MCF 10A (cell line): ENCODE measurements at regions not wholly inside any gene's neighbourhood (a gene's known extent, or its start where the extent isn't known, plus 50 kb on each side); places are given as distances from the start of the nearest gene placed in this dataset.

Experiments used
- BruUV-seq: library from RNA; stranded (reverse); fragments of 400-500 nt; replicated peaks from 2 replicates; lab custom pipeline; 2021; lab: Mats Ljungman, UMichigan
- CTCF ChIA-PET: fragments of 300-600 bp; sonication (Branson Sonifier 250); formaldehyde crosslinking; extraction: SDS; loops from one replicate; lab custom pipeline; 2021; ENCODE audit warnings: antibody characterized with exemption, inconsistent platforms; lab: Yijun Ruan, JAX
- POLR2A ChIA-PET: fragments of 300-600, 350-650 bp; sonication (Branson Sonifier 250); formaldehyde crosslinking; extraction: SDS; loops from one replicate; lab custom pipeline; 2020; ENCODE audit warnings: antibody characterized with exemption, inconsistent platforms; lab: Yijun Ruan, JAX
- DNase-seq: peaks from one replicate; pipeline ENCODE4 v3.0.0-alpha.2; 2018; ENCODE audit not compliant: unreplicated experiment
- H3K27ac Mint-ChIP-seq: one replicate; pipeline ENCODE4 v1.8.0; 2022; ENCODE audit warnings: mild to moderate bottlenecking, low read depth, mixed read lengths; ENCODE audit not compliant: unreplicated experiment
- H3K27me3 Mint-ChIP-seq: one replicate; pipeline ENCODE4 v1.8.0; 2022; ENCODE audit warnings: mixed read lengths; ENCODE audit not compliant: insufficient read depth, unreplicated experiment
- H3K36me3 Mint-ChIP-seq: one replicate; pipeline ENCODE4 v1.8.0; 2022; ENCODE audit warnings: mild to moderate bottlenecking, moderate library complexity, mixed read lengths; ENCODE audit not compliant: insufficient read depth, unreplicated experiment
- H3K4me1 Mint-ChIP-seq: one replicate; pipeline ENCODE4 v1.8.0; 2022; ENCODE audit warnings: mixed read lengths; ENCODE audit not compliant: insufficient read depth, unreplicated experiment
- H3K4me3 Mint-ChIP-seq: one replicate; pipeline ENCODE4 v1.8.0; 2022; ENCODE audit warnings: mild to moderate bottlenecking, moderate library complexity, mixed read lengths; ENCODE audit not compliant: unreplicated experiment
- H3K9me3 Mint-ChIP-seq: one replicate; pipeline ENCODE4 v1.8.0; 2022; ENCODE audit warnings: mixed read lengths; ENCODE audit not compliant: unreplicated experiment
- CTCF ChIP-seq: fragments of 200-600 bp; IDR thresholded peaks from one replicate; pipeline ENCODE4 v1.8.0; 2022; ENCODE audit warnings: antibody characterized with exemption, mild to moderate bottlenecking; ENCODE audit not compliant: unreplicated experiment
- intact Hi-C: fragments of 100-400 bp; cut with micrococcal nuclease; formaldehyde crosslinking; loops from 2 replicates; pipeline ENCODE4 v1.14.1; 2022

- DNase-seq: no peak
- H3K4me1 Mint-ChIP-seq: peaks cover 26% of the 10 kb centered on the region
- ChIA-PET CTCF (no interaction called here), POLR2A (no interaction called here)
- H3K9me3 Mint-ChIP-seq: no peaks in the 10 kb centered on the region
- H3K27ac Mint-ChIP-seq: no peak overlapping the region
- no TSS peak for BruUV-seq
- no peak overlapping the region for H3K4me3 Mint-ChIP-seq
- H3K27me3 Mint-ChIP-seq: no peaks in the 10 kb centered on the region
- intact Hi-C loops: no loop called here
- H3K36me3 Mint-ChIP-seq: no peaks in the 10 kb centered on the region
- TF ChIP-seq CTCF: no peak
Observed at GRCh38 chr6:105795913-105796517, 290.1 kb upstream of the PRDM1 start.

GRCh38 chr6:105795366-105795765 is 290.8 kb upstream of the PRDM1 start:
- no TSS peak for BruUV-seq
- ChIA-PET CTCF (interaction anchor here (0.6 kb wide), 1 partner anchor 311 kb away, joined by 4 read pairs; no protein-coding TSS in a partner anchor), POLR2A (no interaction called here)
- Mint-ChIP-seq H3K36me3 (no peaks in the 10 kb centered on the region), H3K9me3 (no peaks in the 10 kb centered on the region), H3K4me3 (no peak overlapping the region), H3K27me3 (no peaks in the 10 kb centered on the region), H3K27ac (no peak overlapping the region), H3K4me1 (peaks cover 26% of the 10 kb centered on the region)
- intact Hi-C loops: no loop called here
- no peak for TF ChIP-seq CTCF
- no peak for DNase-seq

DNA sequence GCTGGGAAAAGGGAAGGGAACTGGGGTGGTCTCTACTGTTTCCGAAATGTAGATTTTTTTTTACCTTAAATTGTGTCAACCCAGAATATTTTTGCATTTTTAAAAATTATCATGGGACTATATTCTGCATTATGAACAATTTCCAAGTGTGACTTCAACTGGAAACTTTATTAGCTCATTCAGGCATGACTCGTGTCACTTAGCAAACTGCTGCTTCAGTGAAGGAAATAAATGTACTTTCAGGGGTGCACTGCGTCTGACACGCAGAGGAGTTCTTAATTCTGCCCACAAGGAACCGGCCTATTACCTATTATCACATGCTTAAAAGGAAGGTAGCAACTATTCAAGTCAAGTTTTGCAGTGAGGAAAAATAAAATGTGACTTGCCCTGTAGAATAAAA is 291.3 kb upstream of the PRDM1 start:
- Mint-ChIP-seq H3K27ac (no peak overlapping the region), H3K4me1 (peaks cover 26% of the 10 kb centered on the region), H3K27me3 (no peaks in the 10 kb centered on the region), H3K9me3 (no peaks in the 10 kb centered on the region), H3K36me3 (no peaks in the 10 kb centered on the region), H3K4me3 (no peak overlapping the region)
- no peak for TF ChIP-seq CTCF
- no TSS peak for BruUV-seq
- intact Hi-C loops: no loop called here
- ChIA-PET POLR2A (no interaction called here), CTCF (interaction anchor here (0.6 kb wide), 1 partner anchor 311 kb away, joined by 4 read pairs; no protein-coding TSS in a partner anchor)
- DNase-seq: no peak

- CTCF ChIA-PET: no interaction called here
- H3K36me3 Mint-ChIP-seq: no peaks in the 10 kb centered on the region
- no peak for TF ChIP-seq CTCF
- BruUV-seq: no TSS peak
- POLR2A ChIA-PET: no interaction called here
- no peak overlapping the region for H3K4me3 Mint-ChIP-seq
- H3K27ac Mint-ChIP-seq: no peak overlapping the region
- H3K4me1 Mint-ChIP-seq: peaks cover 25% of the 10 kb centered on the region
- no peaks in the 10 kb centered on the region for H3K9me3 Mint-ChIP-seq
- no peaks in the 10 kb centered on the region for H3K27me3 Mint-ChIP-seq
- intact Hi-C loops: no loop called here
- peak; percentile 50 for DNase-seq
Observed at GRCh38 chr6:105794239-105794638, 291.9 kb upstream of the PRDM1 start.
